IMR-90 (cell line): ENCODE measurements at regions not wholly inside any gene's neighbourhood (a gene's known extent, or its start where the extent isn't known, plus 50 kb on each side); places are given as distances from the start of the nearest gene placed in this dataset.

Experiments used
- ATAC-seq: fragments of 200-7000 bp; cut with Tn5 transposase; 2 replicates; pipeline ENCODE4 v1.9.1; 2020; ENCODE audit warnings: low read depth, mild to moderate bottlenecking, moderate library complexity
- BruUV-seq: library from RNA; stranded (reverse); fragments of 400-500 nt; replicated peaks from 2 replicates; lab custom pipeline; 2021; lab: Mats Ljungman, UMichigan
- CTCF ChIA-PET: fragments of 300-600 bp; formaldehyde crosslinking; extraction: SDS; loops from one replicate; lab custom pipeline; 2021; ENCODE audit warnings: antibody characterized with exemption; lab: Yijun Ruan, JAX
- POLR2A ChIA-PET: fragments of 300-600 bp; sonication (Branson Sonifier 250); formaldehyde crosslinking; loops from one replicate; lab custom pipeline; 2022; ENCODE audit warnings: antibody characterized with exemption; ENCODE audit not compliant: unreplicated experiment; lab: Charles Lee
- DNase-seq: peaks from one replicate; pipeline ENCODE4 v3.0.0; 2013
- H2AFZ ChIP-seq: replicated peaks from 2 replicates; pipeline ENCODE3; 2013; ENCODE audit warnings: low read length, mild to moderate bottlenecking; ENCODE audit not compliant: poor library complexity
- H2AK5ac ChIP-seq: 2 replicates; pipeline ENCODE4 v1.6.1; 2013; ENCODE audit warnings: low read depth, low read length, inconsistent platforms
- H2AK9ac ChIP-seq: replicated peaks from 2 replicates; pipeline ENCODE3; 2013; ENCODE audit warnings: mild to moderate bottlenecking, low read depth, low read length, moderate library complexity; ENCODE audit not compliant: poor library complexity
- H2BK120ac ChIP-seq: 2 replicates; pipeline ENCODE4 v1.6.1; 2013; ENCODE audit warnings: low read depth, low read length, inconsistent platforms
- H2BK15ac ChIP-seq: 3 replicates; pipeline ENCODE4 v1.6.1; 2013; ENCODE audit warnings: low read depth, low read length, inconsistent platforms
- H2BK20ac ChIP-seq: 2 replicates; pipeline ENCODE4 v1.6.1; 2013; ENCODE audit warnings: low read depth, mild to moderate bottlenecking, inconsistent platforms, low read length, moderate library complexity
- H2BK5ac ChIP-seq: 2 replicates; pipeline ENCODE4 v1.6.1; 2013; ENCODE audit warnings: mild to moderate bottlenecking, low read depth, low read length, inconsistent platforms; ENCODE audit not compliant: poor library complexity, severe bottlenecking
- H3K14ac ChIP-seq: replicated peaks from 2 replicates; pipeline ENCODE4 v1.6.1; 2013; ENCODE audit warnings: low read depth, low read length, inconsistent platforms
- H3K18ac ChIP-seq: 2 replicates; pipeline ENCODE4 v1.6.1; 2013; ENCODE audit warnings: low read depth, low read length, control low read depth
- H3K23ac ChIP-seq: 2 replicates; pipeline ENCODE4 v1.6.1; 2013; ENCODE audit warnings: low read depth, low read length, inconsistent platforms
- H3K27ac ChIP-seq: 2 replicates; pipeline ENCODE4 v1.5.1; 2013; ENCODE audit warnings: mild to moderate bottlenecking, control low read depth, low read length; ENCODE audit not compliant: insufficient read depth
- H3K27me3 ChIP-seq: 2 replicates; pipeline ENCODE4 v1.6.1; 2013; ENCODE audit warnings: low read length; ENCODE audit not compliant: control insufficient read depth, insufficient read depth
- H3K36me3 ChIP-seq: 2 replicates; pipeline ENCODE4 v1.6.1; 2013; ENCODE audit warnings: low read length, mixed read lengths; ENCODE audit not compliant: control insufficient read depth, insufficient read depth
- H3K4ac ChIP-seq: 2 replicates; pipeline ENCODE4 v1.6.1; 2013; ENCODE audit warnings: low read depth, low read length, inconsistent platforms
- H3K4me1 ChIP-seq: 2 replicates; pipeline ENCODE4 v1.6.1; 2013; ENCODE audit warnings: low read length, mixed read lengths; ENCODE audit not compliant: control insufficient read depth, insufficient read depth
- H3K4me2 ChIP-seq: 2 replicates; pipeline ENCODE4 v1.6.1; 2013; ENCODE audit warnings: low read depth, mild to moderate bottlenecking, control low read depth, low read length, moderate library complexity
- H3K4me3 ChIP-seq: 2 replicates; pipeline ENCODE4 v1.5.1; 2013; ENCODE audit warnings: low read depth, mild to moderate bottlenecking, control low read depth, low read length, moderate library complexity; ENCODE audit not compliant: insufficient read depth
- H3K56ac ChIP-seq: 2 replicates; pipeline ENCODE4 v1.6.1; 2013; ENCODE audit warnings: low read length, inconsistent platforms; ENCODE audit not compliant: insufficient read depth; ENCODE audit errors: extremely low read depth
- H3K79me1 ChIP-seq, 2 experiments: 2 replicates each; pipeline ENCODE4 v1.6.1; 2013; ENCODE audit warnings: low read length in 2 of 2, inconsistent platforms in 1 of 2, low read depth in 1 of 2
- H3K9ac ChIP-seq: 2 replicates; pipeline ENCODE4 v1.6.1; 2013; ENCODE audit warnings: low read depth, low read length, control low read depth
- H3K9me1 ChIP-seq: 2 replicates; pipeline ENCODE4 v1.6.1; 2013; ENCODE audit warnings: low read length, inconsistent platforms; ENCODE audit not compliant: insufficient read depth
- H3K9me3 ChIP-seq: 2 replicates; pipeline ENCODE4 v1.6.1; 2013; ENCODE audit warnings: low read length; ENCODE audit not compliant: control insufficient read depth, insufficient read depth
- H4K20me1 ChIP-seq: 2 replicates; pipeline ENCODE4 v1.6.1; 2013; ENCODE audit warnings: low read length, inconsistent platforms; ENCODE audit not compliant: insufficient read depth
- H4K5ac ChIP-seq: 2 replicates; pipeline ENCODE4 v1.6.1; 2013; ENCODE audit warnings: mild to moderate bottlenecking, low read depth, low read length, control low read depth
- H4K8ac ChIP-seq, 2 experiments: 2 replicates each; pipeline ENCODE4 v1.6.1; 2013; ENCODE audit warnings: low read depth in 2 of 2, low read length in 2 of 2, control low read depth in 1 of 2, inconsistent platforms in 1 of 2
- H4K91ac ChIP-seq: 2 replicates; pipeline ENCODE4 v1.6.1; 2013; ENCODE audit warnings: low read depth, low read length, inconsistent platforms; ENCODE audit not compliant: insufficient read depth
- BHLHE40 ChIP-seq: fragments of 150-350 bp; IDR thresholded peaks from 2 replicates; pipeline ENCODE4 v1.6.1; 2016; ENCODE audit warnings: mild to moderate bottlenecking, low read depth, low read length
- CEBPB ChIP-seq: IDR thresholded peaks from 2 replicates; pipeline ENCODE4 v1.6.1; 2012; ENCODE audit warnings: low read depth, low read length, improper control_type of control experiment
- CHD1 ChIP-seq: IDR thresholded peaks from 2 replicates; pipeline ENCODE4 v1.6.1; 2012; ENCODE audit warnings: low read depth, low read length, improper control_type of control experiment
- FOS ChIP-seq: fragments of 150-350 bp; IDR thresholded peaks from 2 replicates; pipeline ENCODE4 v1.6.1; 2016; ENCODE audit warnings: low read depth, low read length
- MAFK ChIP-seq: IDR thresholded peaks from 2 replicates; pipeline ENCODE4 v1.6.1; 2012; ENCODE audit warnings: low read depth, low read length, improper control_type of control experiment
- MAZ ChIP-seq: IDR thresholded peaks from 2 replicates; pipeline ENCODE4 v1.6.1; 2012; ENCODE audit warnings: low read depth, mild to moderate bottlenecking, low read length, improper control_type of control experiment, moderate library complexity, borderline replicate concordance
- MXI1 ChIP-seq: IDR thresholded peaks from 2 replicates; pipeline ENCODE4 v1.6.1; 2012; ENCODE audit warnings: low read depth, mild to moderate bottlenecking, low read length, moderate library complexity, borderline replicate concordance
- NFE2L2 ChIP-seq: fragments of 150-350 bp; IDR thresholded peaks from 2 replicates; pipeline ENCODE4 v1.6.1; 2016; ENCODE audit warnings: low read depth, mild to moderate bottlenecking, low read length
- RAD21 ChIP-seq: IDR thresholded peaks from 2 replicates; pipeline ENCODE4 v1.6.1; 2012; ENCODE audit warnings: low read length, improper control_type of control experiment
- RCOR1 ChIP-seq: IDR thresholded peaks from 2 replicates; pipeline ENCODE4 v1.6.1; 2012; ENCODE audit warnings: mild to moderate bottlenecking, low read length, improper control_type of control experiment; ENCODE audit not compliant: insufficient replicate concordance
- RFX5 ChIP-seq: IDR thresholded peaks from 2 replicates; pipeline ENCODE4 v1.8.0; 2012; ENCODE audit warnings: low read depth, mild to moderate bottlenecking, low read length, moderate library complexity
- WGBS, 2 experiments: methylation state at CpG; one replicate each; pipeline versions ENCODE4 v1.1.5 to v1.1.7; 2013; ENCODE audit warnings: missing lambda C conversion rate in 2 of 2; ENCODE audit not compliant: insufficient read length in 1 of 2; ENCODE audit errors: extremely low coverage in 2 of 2; 5-methylcytosine and 5-hydroxymethylcytosine counted together
- dilution Hi-C: fragments of 300-500 bp; cut with HindIII; formaldehyde crosslinking; loops from one replicate; pipeline ENCODE4 v1.14.3; 2018; ENCODE audit warnings: low sequenced_read_pairs; ENCODE audit not compliant: unreplicated experiment
- in situ Hi-C: fragments of 300-500 bp; cut with MboI; formaldehyde crosslinking; loops from 3 replicates; pipeline ENCODE4 v1.14.3; 2019; ENCODE audit warnings: low sequenced_read_pairs, inconsistent platforms, mixed read lengths
- intact Hi-C: fragments of 100-400 bp; cut with micrococcal nuclease; formaldehyde crosslinking; loops from 2 replicates; pipeline ENCODE4 v1.10.0; 2022
- TF ChIP-seq, protein P1 (sequence below): fragments of 150-350 bp; IDR thresholded peaks from 2 replicates; pipeline ENCODE4 v1.6.1; 2016; ENCODE audit warnings: low read depth, mild to moderate bottlenecking, low read length, moderate library complexity, borderline replicate concordance
- TF ChIP-seq, protein P2 (sequence below): conservative IDR thresholded peaks from 2 replicates; pipeline ENCODE4 v1.5.1; 2012; ENCODE audit warnings: mild to moderate bottlenecking, low read depth, low read length, improper control_type of control experiment
- TF ChIP-seq, protein P3 (sequence below): fragments of 150-350 bp; IDR thresholded peaks from 2 replicates; pipeline ENCODE4 v1.6.1; 2017; ENCODE audit warnings: mild to moderate bottlenecking, antibody characterized with exemption, low read length, low read depth

DNA sequence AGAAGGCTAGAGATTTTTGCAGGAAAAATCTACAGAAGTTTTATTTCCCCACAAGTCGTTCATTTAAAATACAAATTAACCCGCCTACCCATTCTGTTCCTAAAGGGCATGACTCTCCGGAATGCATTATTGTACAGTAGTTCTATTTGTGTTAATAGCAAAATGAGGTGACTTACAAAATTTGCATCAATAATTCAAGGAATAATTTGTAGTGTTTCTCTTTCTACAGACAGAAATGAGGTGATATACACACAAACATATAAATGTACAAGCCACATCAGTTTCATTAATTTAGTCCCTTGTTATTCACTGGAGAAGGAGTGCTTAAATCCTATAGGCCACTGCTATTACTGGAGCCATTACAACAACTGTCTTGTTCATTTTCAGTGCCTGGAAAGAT, 501.3 kb upstream of the DIAPH2 start:
- CTCF ChIA-PET, result interaction anchor here (1.1 kb wide), 1 partner anchor 11 kb away, joined by 4 read pairs; no protein-coding TSS in a partner anchor
- no peak overlapping the region for H2AK9ac ChIP-seq
- ATAC-seq (no peak), DNase-seq (no peak)
- no peak overlapping the region for H2AK5ac ChIP-seq
- H4K8ac ChIP-seq, result no peak overlapping the region
- H2AFZ ChIP-seq, result no peak overlapping the region
- dilution Hi-C loops, result no loop called here
- no peaks in the 10 kb centered on the region for H3K79me1 ChIP-seq
- H3K9me1 ChIP-seq, result no peaks in the 10 kb centered on the region
- H3K4me2 ChIP-seq, result no peak overlapping the region
- no peaks in the 10 kb centered on the region for H4K20me1 ChIP-seq
- H3K36me3 ChIP-seq, result no peaks in the 10 kb centered on the region
- WGBS, 2 experiments, result no CpG with 5 or more reads among the region's 3 CpGs
- no peak overlapping the region for H3K56ac ChIP-seq
- POLR2A ChIA-PET, result no interaction called here
- no peak overlapping the region for H3K23ac ChIP-seq
- H3K27me3 ChIP-seq, result no peaks in the 10 kb centered on the region
- H3K9ac ChIP-seq, result no peak overlapping the region
- no peak overlapping the region for H3K4ac ChIP-seq
- BruUV-seq, result no TSS peak
- no peak overlapping the region for H2BK15ac ChIP-seq
- no peak overlapping the region for H4K5ac ChIP-seq
- no peaks in the 10 kb centered on the region for H3K4me1 ChIP-seq
- H4K91ac ChIP-seq, result no peak overlapping the region
- H3K9me3 ChIP-seq, result no peaks in the 10 kb centered on the region
- no peak overlapping the region for H3K14ac ChIP-seq
- H2BK20ac ChIP-seq, result no peak overlapping the region
- H2BK5ac ChIP-seq, result no peak overlapping the region
- H3K4me3 ChIP-seq, result no peak overlapping the region
- H2BK120ac ChIP-seq, result no peak overlapping the region
- in situ Hi-C loops, result no loop called here
- H3K18ac ChIP-seq, result no peak overlapping the region
- TF ChIP-seq, protein P1, sequence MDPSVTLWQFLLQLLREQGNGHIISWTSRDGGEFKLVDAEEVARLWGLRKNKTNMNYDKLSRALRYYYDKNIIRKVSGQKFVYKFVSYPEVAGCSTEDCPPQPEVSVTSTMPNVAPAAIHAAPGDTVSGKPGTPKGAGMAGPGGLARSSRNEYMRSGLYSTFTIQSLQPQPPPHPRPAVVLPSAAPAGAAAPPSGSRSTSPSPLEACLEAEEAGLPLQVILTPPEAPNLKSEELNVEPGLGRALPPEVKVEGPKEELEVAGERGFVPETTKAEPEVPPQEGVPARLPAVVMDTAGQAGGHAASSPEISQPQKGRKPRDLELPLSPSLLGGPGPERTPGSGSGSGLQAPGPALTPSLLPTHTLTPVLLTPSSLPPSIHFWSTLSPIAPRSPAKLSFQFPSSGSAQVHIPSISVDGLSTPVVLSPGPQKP, result no peak
- TF ChIP-seq, protein P2, sequence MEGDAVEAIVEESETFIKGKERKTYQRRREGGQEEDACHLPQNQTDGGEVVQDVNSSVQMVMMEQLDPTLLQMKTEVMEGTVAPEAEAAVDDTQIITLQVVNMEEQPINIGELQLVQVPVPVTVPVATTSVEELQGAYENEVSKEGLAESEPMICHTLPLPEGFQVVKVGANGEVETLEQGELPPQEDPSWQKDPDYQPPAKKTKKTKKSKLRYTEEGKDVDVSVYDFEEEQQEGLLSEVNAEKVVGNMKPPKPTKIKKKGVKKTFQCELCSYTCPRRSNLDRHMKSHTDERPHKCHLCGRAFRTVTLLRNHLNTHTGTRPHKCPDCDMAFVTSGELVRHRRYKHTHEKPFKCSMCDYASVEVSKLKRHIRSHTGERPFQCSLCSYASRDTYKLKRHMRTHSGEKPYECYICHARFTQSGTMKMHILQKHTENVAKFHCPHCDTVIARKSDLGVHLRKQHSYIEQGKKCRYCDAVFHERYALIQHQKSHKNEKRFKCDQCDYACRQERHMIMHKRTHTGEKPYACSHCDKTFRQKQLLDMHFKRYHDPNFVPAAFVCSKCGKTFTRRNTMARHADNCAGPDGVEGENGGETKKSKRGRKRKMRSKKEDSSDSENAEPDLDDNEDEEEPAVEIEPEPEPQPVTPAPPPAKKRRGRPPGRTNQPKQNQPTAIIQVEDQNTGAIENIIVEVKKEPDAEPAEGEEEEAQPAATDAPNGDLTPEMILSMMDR, result no peak
- TF ChIP-seq CEBPB, result no peak
- TF ChIP-seq RCOR1, result no peak
- TF ChIP-seq RAD21, result no peak
- TF ChIP-seq RFX5, result no peak
- TF ChIP-seq FOS, result no peak
- no peak for TF ChIP-seq CHD1
- TF ChIP-seq, protein P3, sequence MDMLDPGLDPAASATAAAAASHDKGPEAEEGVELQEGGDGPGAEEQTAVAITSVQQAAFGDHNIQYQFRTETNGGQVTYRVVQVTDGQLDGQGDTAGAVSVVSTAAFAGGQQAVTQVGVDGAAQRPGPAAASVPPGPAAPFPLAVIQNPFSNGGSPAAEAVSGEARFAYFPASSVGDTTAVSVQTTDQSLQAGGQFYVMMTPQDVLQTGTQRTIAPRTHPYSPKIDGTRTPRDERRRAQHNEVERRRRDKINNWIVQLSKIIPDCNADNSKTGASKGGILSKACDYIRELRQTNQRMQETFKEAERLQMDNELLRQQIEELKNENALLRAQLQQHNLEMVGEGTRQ, result no peak
- no peak for TF ChIP-seq MAZ
- TF ChIP-seq BHLHE40, result no peak
- no peak for TF ChIP-seq MAFK
- TF ChIP-seq MXI1, result no peak
- TF ChIP-seq NFE2L2, result no peak
- intact Hi-C loops, result no loop called here
- no peak overlapping the region for H3K27ac ChIP-seq
